GM18907 (cell line): ENCODE measurements at regions not wholly inside any gene's neighbourhood (a gene's known extent, or its start where the extent isn't known, plus 50 kb on each side); places are given as distances from the start of the nearest gene placed in this dataset.

Experiments
- ATAC-seq: cut with Tn5 transposase; IDR thresholded peaks from one replicate; pipeline ENCODE4 v1.9.1; 2021; ENCODE audit warnings: mild to moderate bottlenecking, moderate library complexity; ENCODE audit not compliant: unreplicated experiment

DNA sequence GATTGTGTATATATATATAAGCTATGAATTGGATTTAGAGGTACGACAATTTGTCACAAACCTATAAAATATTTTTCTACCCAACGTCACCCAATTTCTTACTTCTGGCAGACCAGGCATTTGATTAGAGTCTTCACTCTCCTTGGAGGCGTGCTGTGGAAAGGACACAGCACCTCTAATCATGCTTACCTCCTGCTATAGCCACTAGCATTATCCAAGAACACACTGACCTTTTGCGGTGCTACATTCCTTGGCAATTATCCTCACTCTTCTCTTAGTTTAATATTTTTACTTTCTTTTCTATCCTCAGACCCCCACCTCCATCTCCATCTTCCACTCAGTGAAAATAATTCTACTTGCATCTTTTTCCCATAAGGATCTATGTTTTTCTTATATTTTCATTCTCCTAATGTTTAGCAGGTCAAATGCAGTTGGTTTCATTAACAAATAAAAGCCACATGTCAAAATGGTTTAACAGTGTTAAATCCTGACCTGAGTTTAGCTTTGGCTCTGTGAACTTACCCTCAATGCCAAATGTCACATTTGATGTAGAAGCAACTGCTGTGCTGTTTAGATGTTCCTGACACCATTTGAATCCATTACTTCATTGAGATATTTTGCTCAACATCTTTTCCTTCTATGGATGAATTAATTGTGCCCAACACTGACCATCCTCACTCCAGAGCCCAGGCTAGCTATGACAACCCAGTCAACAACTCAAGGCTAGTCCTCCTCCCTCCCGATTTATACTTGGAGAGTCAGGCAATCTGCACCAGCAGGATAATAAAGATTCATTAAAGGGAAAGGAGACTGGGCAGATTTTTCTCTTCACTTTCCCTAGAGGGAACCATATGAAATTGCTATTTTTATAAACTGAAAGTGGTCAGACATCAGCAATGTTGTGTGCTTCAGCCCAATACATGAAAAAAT is 240.5 kb downstream of the MREG start:
- no peak for ATAC-seq

DNA sequence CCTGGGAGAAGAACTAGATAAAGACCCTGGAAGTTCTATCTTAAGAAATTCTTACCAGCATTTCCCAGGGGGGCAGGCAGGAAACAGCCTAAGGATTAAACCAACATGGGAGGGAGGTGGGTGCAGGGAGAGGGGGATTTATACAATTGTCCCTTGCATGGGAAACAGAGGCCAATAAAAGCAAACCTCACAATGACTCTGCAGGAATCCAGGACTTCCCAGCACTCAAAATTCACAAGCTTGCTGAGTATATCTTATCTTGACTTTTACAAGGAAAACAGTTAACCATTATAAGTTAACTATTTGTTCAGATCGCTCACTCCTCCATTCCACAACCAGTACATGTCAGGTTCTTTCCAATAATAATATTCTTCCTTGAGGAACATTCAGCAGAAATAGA is 241.3 kb downstream of the MREG start:
- no peak for ATAC-seq

DNA sequence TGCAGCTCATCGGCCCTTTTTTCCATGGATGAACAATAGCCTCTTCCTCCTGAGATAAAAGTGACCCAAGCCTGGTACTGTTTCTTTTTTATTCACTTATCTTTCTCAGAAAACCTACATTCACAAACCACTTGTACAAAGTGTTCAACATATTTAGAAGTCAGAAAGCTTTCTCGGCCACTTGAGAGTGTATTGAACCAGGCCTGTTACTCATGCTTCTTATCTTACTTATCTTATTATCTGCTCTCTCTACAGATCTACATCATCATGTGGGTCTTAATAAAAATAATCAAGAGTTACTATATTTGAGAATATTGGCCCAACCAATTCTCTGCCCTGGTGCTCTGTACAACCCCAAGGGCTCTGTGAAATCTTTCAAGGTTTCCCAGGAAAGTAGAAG is 242.1 kb downstream of the MREG start:
- ATAC-seq: no peak

DNA sequence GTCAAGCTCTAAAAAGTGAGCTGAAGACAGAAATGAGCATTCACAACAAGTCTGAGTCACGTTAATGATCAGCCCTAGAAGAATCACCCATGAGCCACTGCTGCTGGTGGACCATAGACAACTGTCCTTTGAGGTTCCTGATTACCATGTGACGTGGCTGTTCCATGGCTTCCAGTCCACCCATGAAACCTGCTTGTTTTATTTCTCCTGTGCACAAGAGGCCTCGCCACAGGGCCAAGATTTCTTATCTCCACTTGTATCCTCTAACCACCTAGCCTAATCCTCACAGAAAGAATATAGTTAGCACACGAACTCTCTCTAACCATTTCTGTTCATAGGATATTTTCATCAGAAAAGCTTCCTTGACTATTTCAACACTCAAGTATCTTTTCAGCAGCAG is 242.7 kb downstream of the MREG start:
- ATAC-seq: no peak

DNA sequence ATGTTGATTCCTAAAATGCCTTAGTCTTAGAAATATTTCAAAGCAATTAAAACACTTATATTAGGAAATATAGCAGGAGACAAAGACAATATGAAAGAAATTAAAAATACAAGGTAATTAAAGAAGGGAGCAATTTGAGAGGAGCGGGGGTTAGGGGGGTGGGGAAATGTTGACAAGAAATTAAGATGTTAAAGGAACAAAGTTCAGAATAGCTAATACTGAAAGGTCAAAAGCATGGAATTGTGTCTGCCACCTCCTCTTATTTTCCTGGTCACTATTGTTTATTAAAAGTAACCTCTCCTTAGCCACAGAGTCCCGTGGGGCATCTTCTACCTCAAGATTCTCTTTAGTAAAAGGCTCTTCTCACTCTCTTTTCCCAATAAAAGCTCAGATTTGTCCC is 244.1 kb downstream of the MREG start:
- ATAC-seq: no peak

DNA sequence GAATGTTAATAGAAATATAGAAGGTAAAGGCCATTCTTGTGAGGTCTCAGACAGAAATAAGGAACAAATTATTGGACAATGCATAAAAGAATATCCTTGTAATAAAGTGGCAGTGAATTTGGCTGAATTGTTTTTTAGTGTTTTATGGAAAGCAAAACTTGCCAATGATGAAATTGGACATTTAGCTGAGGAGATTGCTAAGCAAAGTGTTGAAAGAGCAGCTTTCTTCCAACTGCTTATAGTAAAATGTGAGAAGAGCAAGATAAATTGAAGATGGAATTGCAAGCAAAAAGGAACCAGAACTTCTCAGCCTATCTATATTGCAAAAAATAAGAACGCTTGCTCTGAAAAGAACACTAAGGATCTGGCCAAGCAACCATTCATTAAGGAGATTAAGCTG is 245.7 kb downstream of the MREG start:
- no peak for ATAC-seq

DNA sequence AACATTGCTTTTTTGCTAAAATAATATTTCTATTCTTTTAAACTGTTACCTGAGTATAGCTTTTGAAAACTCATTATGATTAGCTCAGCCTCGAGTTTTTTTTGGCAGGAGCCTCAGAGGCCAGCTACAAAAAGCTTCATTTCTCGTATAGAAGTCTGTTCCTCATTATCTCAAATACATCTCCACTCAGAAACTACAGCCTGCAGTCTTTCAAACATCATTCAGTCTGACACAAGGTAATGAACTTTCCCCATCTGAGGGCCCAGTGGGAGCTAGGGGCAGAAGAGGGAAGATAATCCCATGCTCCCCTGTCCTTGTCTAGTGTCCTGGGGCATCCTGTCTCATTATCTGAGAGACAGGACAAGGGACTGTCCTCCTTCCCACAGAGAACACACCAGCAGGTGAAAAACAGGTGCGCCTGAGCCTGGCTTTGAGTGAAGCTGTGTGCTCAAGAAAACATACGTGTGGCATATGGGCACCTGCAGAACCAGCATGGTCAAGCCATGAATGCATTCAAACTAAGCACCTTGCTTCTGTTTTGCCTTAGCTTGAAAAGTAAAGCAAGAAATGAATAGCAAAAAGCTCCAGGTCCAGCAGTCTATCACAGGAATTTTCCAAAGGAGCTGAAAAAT is 247.5 kb downstream of the MREG start:
- ATAC-seq: no peak

DNA sequence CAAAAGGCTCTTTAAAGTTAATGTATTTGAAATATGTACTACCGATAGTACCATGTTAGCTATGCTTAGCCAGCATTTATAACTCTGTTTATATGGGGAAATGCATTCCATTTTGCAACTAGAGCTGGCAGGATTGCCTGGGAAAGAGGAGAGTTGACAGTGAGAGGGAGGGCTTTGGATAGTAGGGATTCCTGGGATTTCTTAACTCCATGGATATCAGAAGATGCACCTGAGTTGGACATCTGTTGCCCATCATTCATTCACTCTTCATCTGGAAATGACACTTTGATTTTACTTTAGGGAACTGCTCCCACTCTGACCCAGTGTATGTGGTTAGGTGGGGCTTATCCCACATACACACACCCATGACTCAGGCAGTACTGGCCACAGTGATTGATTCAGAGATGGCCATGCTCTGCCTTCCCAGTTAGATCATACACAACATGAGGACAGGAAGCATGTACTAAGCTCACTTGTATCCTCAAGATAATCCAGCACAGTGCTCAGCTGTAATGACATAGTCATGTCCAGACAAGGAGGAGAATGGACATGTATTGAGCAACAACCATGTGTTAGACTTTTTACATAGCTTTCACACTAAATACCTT is 248.8 kb downstream of the MREG start:
- no peak for ATAC-seq

DNA sequence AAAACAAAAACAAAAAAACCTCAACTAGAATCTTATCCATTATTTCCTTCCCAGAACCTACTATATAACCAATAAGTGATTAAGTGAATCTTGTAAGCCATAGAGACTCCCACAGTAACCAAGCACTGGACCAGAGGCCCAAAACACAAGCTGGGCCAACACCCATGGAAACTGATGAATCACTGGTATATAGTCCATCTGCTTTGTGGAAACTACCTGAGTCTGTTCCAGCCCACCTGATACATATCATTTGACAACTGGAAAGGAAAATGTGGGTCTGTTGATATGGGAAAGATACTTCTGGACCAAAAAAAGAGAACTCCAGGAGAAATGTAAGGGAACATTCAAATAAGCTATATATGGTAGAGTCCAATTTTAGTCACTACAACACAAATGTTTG is 252.8 kb downstream of the MREG start:
- no peak for ATAC-seq

DNA sequence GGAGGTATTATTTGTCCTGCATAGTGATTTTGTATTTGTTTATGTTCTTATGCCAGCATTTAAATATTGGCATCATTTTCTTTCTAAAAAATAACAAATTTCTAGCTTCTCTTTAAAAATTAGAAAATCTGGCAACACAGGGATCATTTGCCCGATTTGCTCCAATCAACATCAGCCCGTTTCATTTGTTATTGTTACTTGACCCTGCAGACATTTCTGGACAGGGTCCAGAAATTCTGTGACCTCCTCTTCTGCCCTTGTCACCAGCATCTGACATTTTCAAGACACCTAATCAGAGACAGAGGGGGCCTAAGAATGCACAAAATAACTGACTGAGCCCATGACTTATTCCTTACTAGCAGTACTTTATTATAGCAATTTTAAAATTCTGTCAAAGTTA is 253.3 kb downstream of the MREG start:
- ATAC-seq: no peak

DNA sequence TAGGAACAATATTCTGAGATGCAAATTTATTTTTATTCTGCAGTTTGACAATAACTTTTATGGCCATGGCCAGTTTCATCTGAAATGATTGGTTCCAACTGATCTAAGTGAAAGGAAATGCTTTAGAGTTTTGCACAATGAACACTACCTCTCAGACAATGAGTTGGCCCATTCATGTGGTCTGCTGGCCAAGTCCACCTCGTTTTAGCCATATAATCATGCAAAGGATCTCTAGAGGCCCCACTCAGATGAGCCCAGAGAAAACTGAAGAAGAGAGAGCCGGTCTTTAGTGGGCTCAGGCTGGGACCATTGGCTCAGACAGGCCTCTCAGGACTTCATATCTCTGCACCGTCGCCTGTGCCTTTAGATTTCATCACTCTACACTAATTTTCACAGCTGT is 254.7 kb downstream of the MREG start:
- no peak for ATAC-seq

DNA sequence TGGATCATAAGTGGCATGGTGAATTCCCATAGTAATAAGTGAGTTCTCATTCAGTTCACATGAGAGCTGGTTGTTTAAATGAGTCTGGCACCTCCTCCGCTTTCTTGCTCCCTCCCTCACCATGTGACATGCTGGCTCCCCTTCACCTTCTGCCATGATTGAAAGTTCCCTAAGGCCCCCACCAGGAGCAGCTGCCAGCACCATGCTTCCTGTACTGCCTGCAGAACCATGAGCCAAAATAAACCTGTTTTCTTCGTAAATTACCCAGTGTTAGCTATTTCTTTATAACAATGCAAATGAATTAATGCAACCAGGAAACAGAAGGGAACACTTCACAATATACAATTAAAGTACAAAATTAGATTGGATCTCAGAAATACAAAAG is 257.0 kb downstream of the MREG start:
- no peak for ATAC-seq

DNA sequence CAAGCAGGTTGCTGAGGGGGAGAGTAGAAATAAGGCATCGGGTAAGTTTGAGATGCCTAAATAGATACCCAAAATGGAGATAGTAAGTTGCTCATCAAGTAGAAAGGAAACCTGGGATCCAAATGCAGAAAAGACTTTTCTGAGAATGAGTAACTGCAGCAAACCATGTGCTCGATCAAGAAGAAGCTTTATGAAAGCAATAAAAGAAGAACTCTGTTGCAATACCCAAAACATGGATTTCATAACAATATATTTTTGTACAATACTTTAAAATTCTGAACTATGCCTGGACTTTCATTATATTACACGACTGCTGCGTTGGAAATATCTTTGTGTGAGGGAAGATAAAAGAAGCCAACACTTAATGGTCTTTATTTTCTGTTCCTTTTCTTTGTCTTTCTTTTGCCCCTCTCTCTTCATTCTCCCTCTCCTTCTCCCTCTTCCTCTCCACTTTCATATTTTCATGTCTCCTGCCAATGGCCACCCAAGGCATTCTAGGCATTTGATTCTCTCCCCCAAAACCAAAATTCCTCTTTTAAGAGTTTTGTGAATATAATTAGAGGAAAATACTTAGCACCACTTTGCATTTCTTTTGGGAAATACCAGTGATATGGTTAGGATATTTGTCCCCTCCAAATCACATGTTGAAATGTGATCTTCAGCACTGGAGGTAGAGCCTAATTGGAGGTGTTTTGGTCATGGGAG is 257.6 kb downstream of the MREG start:
- ATAC-seq: no peak

DNA sequence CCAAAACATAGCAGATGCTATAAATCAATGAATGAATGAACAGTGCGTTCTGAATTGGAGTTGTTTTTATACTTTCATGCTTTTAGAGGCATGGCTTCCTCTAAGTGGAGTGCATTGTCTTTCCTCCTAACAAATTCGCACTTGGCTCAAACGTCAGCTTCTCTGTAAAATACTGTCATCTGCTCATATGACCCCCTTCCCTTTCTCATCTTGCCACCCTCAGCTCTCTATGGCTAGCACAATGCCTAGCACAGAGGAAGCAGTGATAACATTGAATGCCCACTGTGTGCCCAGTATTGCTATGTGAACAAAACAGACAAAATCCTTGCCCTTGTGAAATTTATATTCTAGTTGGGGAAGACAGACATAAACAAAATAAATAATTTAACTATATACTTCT is 258.8 kb downstream of the MREG start:
- no peak for ATAC-seq

DNA sequence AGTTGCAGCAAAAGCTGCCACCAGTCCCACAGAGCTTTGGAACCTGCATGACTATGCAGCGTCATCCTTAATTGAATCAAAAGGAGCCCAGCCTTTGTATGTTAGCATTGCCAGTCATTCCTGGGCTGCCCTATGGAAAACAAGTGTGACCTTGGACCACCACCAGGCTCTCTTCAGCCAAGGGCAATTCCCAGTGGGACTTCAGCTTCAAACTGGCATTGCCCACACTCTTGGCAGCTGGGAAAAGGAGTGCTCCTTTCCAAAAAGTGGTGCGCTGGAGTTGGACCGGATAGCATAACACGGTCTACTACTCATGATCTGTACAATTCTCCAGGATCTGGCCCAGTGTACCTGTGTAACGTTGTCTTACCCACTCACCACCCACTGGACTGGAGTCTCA is 259.5 kb downstream of the MREG start:
- no peak for ATAC-seq

DNA sequence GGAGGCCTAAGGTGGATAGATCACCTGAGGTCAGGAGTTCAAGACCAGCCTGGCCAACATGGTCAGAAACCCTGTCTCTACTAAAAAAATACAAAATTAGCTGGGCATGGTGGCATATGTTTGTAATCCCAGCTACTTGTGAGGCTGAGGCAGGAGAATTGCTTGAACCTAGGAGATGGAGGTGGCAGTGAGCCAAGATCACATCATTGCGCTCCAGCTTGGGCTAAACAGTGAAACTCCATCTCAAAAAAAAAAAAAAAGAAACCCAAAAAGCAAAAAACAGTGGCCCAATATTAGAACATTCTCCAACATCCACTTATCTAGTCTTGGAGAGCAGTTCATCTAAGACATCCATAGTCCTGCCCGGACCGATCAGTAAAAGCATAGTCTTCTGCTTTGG is 260.4 kb downstream of the MREG start:
- no peak for ATAC-seq

DNA sequence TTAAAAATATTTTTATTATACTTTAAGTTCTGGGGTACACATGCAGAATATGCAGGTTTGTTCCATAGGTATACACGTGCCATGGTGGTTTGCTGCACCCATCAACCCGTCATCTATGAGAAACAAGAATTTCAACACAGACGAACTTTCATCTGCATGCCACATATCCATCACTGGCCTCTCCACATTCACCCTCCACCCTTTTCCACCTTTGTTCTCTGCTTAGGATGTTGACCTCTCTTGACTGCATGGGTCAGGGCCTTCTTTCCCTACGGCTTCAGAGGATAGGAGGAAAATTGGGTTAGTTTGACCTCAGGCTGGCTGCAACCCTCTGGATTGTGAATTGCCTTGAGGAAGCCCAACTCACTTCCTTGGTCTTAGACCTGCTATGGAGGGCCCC is 260.9 kb downstream of the MREG start:
- no peak for ATAC-seq

DNA sequence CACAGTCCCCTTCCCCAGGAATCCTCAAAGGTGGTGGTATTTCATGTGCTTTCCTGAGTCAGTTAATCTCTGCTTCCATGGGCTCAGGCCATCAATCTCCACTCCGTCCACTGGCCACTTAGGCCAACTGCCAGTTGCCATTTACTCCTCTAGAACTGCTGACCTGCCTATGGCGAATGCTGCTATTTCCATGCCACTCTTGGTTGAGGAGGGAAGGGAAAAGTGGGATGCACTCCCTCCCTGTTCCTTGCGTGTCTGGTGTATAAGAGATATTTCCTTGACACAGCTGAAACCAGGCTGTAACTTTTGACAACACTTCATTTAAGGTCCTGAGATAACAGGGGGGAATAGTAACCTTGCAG is 261.5 kb downstream of the MREG start:
- no peak for ATAC-seq

DNA sequence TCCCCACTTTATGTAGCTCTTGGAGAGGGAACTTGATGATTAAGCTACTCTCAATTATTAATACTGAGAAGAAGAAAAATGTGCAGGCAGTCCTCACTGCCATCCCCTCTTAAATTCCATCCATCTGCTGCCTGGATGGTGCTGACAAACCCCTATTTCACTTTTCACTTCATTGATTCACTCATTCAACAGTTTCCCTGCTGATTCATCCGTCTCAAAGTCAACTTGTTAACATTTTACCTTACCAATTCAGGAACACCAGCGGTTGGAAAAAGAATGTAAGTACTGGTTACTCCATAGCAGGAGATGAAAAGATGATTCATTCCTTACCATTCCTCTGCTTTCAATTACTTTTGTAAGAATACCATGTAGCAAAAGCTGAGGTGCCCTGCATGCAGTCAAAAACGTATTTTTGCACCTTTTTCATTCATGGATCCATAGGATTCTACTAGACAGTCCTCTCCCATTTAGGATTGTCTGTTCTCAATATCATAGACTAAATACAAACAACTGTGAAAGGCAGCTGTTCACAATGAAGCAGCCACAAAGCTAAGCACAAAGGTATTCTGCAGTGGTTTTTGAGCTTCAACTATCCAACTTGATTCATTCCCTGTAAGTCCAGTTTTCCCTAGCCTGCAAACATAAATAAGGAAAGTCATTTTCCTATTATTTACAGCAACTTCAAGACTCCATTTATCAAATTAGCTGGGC is 262.0 kb downstream of the MREG start:
- no peak for ATAC-seq

DNA sequence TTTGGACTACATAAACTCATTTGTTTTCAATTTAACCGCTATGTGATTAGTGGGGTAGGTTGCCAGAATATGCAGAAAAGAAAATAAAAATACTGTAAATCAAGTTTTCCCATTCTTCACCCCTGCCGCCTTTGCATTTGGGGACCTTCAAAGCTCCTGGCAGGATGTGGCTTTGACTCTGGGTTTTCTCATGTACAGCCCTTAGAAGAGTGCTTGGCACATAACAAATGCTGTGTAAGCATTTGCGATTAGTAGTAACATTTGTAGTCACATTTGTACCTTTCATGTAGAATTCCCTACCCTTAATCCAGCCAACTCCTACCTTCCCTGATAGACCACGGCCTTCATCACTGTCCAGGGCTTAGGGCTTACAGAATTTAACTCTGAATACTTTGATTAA is 262.6 kb downstream of the MREG start:
- no peak for ATAC-seq
